HepG2 (cell line): ENCODE measurements at regions not wholly inside any gene's neighbourhood (a gene's known extent, or its start where the extent isn't known, plus 50 kb on each side); places are given as distances from the start of the nearest gene placed in this dataset.

Source experiments
- NR2F2 ChIP-seq: IDR thresholded peaks from 2 replicates; pipeline ENCODE4 v1.6.1; 2012; ENCODE audit warnings: low read depth, inconsistent platforms, borderline replicate concordance
- NR3C1 ChIP-seq: sonication (generic); formaldehyde crosslinking; IDR thresholded peaks from 2 replicates; pipeline ENCODE4 v1.4.0; 2020; ENCODE audit warnings: missing genetic modification reagents
- SOX13 ChIP-seq, 3 experiments: fragments of 450-650 bp in 1 of 3; sonication (generic) in 1 of 3; formaldehyde crosslinking in 1 of 3; IDR thresholded peaks in 2 of 3; conservative IDR thresholded peaks in 1 of 3; 2 replicates each; pipeline versions ENCODE4 v1.5.0 to v1.6.1; 2016 to 2020; ENCODE audit warnings: antibody characterized with exemption in 1 of 3, mild to moderate bottlenecking in 1 of 3, missing compliant biosample characterization in 1 of 3, missing genetic modification reagents in 1 of 3, moderate library complexity in 1 of 3
- SRF ChIP-seq: IDR thresholded peaks from 2 replicates; pipeline ENCODE4 v1.6.1; 2011; ENCODE audit warnings: mild to moderate bottlenecking, low read depth, low read length, moderate library complexity
- TGIF2 ChIP-seq: IDR thresholded peaks from 2 replicates; pipeline ENCODE4 v1.6.1; 2016; ENCODE audit warnings: control low read depth, missing compliant biosample characterization
- ZFX ChIP-seq: sonication (generic); formaldehyde crosslinking; IDR thresholded peaks from 2 replicates; pipeline ENCODE4 v1.4.0; 2020; ENCODE audit warnings: mild to moderate bottlenecking, low read depth, missing genetic modification reagents, moderate library complexity
- ZMYM4 ChIP-seq: sonication (generic); formaldehyde crosslinking; IDR thresholded peaks from 2 replicates; pipeline ENCODE4 v1.8.1; 2023; ENCODE audit warnings: mild to moderate bottlenecking, missing genetic modification reagents
- ZNF34 ChIP-seq: sonication (generic); formaldehyde crosslinking; IDR thresholded peaks from 2 replicates; pipeline ENCODE4 v1.4.0; 2020; ENCODE audit warnings: mild to moderate bottlenecking, missing genetic modification reagents, borderline replicate concordance
- TF ChIP-seq, protein P1 (sequence below): sonication (generic); formaldehyde crosslinking; IDR thresholded peaks from 2 replicates; pipeline ENCODE4 v1.4.0; 2020; ENCODE audit warnings: missing genetic modification reagents, borderline replicate concordance
- TF ChIP-seq, protein P2 (sequence below): IDR thresholded peaks from 2 replicates; pipeline ENCODE4 v1.4.0; 2020; ENCODE audit warnings: mild to moderate bottlenecking, missing genetic modification reagents

DNA sequence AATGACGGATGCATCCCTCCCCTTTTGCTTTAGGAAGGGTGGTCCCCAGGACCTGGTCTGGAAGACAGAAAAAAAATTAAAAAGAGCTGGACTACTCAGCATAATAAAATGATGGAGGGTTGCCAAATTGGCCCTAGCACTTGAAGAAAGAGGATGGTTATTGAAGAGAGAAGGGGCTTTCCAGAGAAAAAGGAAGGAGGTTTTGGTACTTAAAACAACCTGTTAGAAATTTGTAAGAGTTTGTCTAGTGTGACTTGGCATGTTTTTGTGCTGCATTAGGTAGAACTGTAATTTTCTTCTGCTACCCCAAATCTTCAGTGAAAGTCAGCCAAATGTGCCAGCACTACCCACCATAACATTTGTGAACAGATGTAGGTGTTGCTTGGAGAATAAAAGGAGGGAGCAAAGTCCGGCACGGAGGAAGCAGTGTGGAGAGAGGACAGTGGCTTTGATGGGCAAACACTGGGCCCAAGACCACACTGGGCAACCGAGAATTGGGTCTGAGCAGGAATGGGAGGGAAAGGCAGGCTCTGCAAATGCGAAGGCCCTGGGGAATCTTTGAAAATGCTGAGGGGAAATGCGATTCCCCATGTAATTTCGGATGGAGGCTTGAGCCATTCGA lies 160.9 kb downstream of the QRSL1 start (continued):
- no peak for TF ChIP-seq ZNF34 (CRISPR knock-in tag)
- TF ChIP-seq SOX13 (IDR thresholded peaks at IDR 0.05), result no peak
- TF ChIP-seq SOX13 (CRISPR knock-in tag; conservative IDR thresholded peaks at IDR 0.05 in 1 of 2, IDR thresholded peaks at IDR 0.05 in 1 of 2), result peak in 1 of 2 experiments; percentile 60; a peak in 1 of 4 replicates
- TF ChIP-seq, protein P1, sequence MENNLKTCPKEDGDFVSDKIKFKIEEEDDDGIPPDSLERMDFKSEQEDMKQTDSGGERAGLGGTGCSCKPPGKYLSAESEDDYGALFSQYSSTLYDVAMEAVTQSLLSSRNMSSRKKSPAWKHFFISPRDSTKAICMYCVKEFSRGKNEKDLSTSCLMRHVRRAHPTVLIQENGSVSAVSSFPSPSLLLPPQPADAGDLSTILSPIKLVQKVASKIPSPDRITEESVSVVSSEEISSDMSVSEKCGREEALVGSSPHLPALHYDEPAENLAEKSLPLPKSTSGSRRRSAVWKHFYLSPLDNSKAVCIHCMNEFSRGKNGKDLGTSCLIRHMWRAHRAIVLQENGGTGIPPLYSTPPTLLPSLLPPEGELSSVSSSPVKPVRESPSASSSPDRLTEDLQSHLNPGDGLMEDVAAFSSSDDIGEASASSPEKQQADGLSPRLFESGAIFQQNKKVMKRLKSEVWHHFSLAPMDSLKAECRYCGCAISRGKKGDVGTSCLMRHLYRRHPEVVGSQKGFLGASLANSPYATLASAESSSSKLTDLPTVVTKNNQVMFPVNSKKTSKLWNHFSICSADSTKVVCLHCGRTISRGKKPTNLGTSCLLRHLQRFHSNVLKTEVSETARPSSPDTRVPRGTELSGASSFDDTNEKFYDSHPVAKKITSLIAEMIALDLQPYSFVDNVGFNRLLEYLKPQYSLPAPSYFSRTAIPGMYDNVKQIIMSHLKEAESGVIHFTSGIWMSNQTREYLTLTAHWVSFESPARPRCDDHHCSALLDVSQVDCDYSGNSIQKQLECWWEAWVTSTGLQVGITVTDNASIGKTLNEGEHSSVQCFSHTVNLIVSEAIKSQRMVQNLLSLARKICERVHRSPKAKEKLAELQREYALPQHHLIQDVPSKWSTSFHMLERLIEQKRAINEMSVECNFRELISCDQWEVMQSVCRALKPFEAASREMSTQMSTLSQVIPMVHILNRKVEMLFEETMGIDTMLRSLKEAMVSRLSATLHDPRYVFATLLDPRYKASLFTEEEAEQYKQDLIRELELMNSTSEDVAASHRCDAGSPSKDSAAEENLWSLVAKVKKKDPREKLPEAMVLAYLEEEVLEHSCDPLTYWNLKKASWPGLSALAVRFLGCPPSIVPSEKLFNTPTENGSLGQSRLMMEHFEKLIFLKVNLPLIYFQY (CRISPR knock-in tag), result peak; percentile 53; the same call in 1 of the 2 replicates
- TF ChIP-seq, protein P2, sequence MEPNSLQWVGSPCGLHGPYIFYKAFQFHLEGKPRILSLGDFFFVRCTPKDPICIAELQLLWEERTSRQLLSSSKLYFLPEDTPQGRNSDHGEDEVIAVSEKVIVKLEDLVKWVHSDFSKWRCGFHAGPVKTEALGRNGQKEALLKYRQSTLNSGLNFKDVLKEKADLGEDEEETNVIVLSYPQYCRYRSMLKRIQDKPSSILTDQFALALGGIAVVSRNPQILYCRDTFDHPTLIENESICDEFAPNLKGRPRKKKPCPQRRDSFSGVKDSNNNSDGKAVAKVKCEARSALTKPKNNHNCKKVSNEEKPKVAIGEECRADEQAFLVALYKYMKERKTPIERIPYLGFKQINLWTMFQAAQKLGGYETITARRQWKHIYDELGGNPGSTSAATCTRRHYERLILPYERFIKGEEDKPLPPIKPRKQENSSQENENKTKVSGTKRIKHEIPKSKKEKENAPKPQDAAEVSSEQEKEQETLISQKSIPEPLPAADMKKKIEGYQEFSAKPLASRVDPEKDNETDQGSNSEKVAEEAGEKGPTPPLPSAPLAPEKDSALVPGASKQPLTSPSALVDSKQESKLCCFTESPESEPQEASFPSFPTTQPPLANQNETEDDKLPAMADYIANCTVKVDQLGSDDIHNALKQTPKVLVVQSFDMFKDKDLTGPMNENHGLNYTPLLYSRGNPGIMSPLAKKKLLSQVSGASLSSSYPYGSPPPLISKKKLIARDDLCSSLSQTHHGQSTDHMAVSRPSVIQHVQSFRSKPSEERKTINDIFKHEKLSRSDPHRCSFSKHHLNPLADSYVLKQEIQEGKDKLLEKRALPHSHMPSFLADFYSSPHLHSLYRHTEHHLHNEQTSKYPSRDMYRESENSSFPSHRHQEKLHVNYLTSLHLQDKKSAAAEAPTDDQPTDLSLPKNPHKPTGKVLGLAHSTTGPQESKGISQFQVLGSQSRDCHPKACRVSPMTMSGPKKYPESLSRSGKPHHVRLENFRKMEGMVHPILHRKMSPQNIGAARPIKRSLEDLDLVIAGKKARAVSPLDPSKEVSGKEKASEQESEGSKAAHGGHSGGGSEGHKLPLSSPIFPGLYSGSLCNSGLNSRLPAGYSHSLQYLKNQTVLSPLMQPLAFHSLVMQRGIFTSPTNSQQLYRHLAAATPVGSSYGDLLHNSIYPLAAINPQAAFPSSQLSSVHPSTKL (CRISPR knock-in tag), result peak; percentile 71
- TF ChIP-seq NR2F2, result no peak
- no peak for TF ChIP-seq SRF
- peak; percentile 48; the same call in 1 of the 2 replicates for TF ChIP-seq ZFX
- no peak for TF ChIP-seq NR3C1
- TF ChIP-seq ZMYM4 (CRISPR knock-in tag), result 0 out of 2 replicates have a peak, but pooled peaks have one; percentile 13
- TF ChIP-seq TGIF2 (CRISPR knock-in tag), result 0 out of 2 replicates have a peak, but pooled peaks have one; percentile 22
